H1 (cell line): ENCODE measurements at regions not wholly inside any gene's neighbourhood (a gene's known extent, or its start where the extent isn't known, plus 50 kb on each side); places are given as distances from the start of the nearest gene placed in this dataset.

Experiments
- SAP30 ChIP-seq: fragments of 300-600 bp; sonication (generic); IDR thresholded peaks from 2 replicates; pipeline ENCODE4 v1.7.1; 2012; ENCODE audit warnings: low read length, moderate library complexity, mild to moderate bottlenecking, inconsistent platforms; ENCODE audit not compliant: insufficient read depth, insufficient replicate concordance
- SRF ChIP-seq: IDR thresholded peaks from 2 replicates; pipeline ENCODE4 v1.6.1; 2011; ENCODE audit warnings: mild to moderate bottlenecking, low read depth, low read length, moderate library complexity
- TAF7 ChIP-seq: optimal IDR thresholded peaks from 2 replicates; pipeline ENCODE3; 2011; ENCODE audit warnings: low read depth, mild to moderate bottlenecking, inconsistent platforms, low read length, moderate library complexity, borderline replicate concordance
- TF ChIP-seq, protein P1 (sequence below): fragments of 300-600 bp; sonication (generic); IDR thresholded peaks from 2 replicates; pipeline ENCODE4 v1.7.1; 2012; ENCODE audit warnings: low read length, moderate library complexity, mild to moderate bottlenecking, inconsistent platforms; ENCODE audit not compliant: insufficient replicate concordance

DNA sequence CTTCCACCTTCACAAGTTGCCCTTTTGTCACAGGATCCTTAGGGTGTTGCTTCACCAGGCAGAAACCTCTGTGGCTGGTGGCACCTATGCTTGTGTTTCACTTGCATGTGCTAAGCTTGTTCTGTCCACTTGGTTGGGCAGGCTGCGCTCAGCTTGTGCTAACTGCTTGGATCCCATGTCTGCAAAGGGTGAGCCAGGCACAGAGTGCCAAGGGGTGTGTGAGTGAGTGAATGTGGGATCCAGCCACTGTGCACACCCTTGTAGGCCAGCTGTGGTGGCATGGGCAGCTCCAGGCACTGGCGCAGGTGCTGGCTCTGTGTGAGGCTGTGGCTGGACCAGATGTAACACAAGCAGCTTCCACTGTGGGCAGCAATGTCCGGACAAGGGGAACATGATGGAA is 728.7 kb upstream of the ROBO1 start (continued):
- TF ChIP-seq, protein P1, sequence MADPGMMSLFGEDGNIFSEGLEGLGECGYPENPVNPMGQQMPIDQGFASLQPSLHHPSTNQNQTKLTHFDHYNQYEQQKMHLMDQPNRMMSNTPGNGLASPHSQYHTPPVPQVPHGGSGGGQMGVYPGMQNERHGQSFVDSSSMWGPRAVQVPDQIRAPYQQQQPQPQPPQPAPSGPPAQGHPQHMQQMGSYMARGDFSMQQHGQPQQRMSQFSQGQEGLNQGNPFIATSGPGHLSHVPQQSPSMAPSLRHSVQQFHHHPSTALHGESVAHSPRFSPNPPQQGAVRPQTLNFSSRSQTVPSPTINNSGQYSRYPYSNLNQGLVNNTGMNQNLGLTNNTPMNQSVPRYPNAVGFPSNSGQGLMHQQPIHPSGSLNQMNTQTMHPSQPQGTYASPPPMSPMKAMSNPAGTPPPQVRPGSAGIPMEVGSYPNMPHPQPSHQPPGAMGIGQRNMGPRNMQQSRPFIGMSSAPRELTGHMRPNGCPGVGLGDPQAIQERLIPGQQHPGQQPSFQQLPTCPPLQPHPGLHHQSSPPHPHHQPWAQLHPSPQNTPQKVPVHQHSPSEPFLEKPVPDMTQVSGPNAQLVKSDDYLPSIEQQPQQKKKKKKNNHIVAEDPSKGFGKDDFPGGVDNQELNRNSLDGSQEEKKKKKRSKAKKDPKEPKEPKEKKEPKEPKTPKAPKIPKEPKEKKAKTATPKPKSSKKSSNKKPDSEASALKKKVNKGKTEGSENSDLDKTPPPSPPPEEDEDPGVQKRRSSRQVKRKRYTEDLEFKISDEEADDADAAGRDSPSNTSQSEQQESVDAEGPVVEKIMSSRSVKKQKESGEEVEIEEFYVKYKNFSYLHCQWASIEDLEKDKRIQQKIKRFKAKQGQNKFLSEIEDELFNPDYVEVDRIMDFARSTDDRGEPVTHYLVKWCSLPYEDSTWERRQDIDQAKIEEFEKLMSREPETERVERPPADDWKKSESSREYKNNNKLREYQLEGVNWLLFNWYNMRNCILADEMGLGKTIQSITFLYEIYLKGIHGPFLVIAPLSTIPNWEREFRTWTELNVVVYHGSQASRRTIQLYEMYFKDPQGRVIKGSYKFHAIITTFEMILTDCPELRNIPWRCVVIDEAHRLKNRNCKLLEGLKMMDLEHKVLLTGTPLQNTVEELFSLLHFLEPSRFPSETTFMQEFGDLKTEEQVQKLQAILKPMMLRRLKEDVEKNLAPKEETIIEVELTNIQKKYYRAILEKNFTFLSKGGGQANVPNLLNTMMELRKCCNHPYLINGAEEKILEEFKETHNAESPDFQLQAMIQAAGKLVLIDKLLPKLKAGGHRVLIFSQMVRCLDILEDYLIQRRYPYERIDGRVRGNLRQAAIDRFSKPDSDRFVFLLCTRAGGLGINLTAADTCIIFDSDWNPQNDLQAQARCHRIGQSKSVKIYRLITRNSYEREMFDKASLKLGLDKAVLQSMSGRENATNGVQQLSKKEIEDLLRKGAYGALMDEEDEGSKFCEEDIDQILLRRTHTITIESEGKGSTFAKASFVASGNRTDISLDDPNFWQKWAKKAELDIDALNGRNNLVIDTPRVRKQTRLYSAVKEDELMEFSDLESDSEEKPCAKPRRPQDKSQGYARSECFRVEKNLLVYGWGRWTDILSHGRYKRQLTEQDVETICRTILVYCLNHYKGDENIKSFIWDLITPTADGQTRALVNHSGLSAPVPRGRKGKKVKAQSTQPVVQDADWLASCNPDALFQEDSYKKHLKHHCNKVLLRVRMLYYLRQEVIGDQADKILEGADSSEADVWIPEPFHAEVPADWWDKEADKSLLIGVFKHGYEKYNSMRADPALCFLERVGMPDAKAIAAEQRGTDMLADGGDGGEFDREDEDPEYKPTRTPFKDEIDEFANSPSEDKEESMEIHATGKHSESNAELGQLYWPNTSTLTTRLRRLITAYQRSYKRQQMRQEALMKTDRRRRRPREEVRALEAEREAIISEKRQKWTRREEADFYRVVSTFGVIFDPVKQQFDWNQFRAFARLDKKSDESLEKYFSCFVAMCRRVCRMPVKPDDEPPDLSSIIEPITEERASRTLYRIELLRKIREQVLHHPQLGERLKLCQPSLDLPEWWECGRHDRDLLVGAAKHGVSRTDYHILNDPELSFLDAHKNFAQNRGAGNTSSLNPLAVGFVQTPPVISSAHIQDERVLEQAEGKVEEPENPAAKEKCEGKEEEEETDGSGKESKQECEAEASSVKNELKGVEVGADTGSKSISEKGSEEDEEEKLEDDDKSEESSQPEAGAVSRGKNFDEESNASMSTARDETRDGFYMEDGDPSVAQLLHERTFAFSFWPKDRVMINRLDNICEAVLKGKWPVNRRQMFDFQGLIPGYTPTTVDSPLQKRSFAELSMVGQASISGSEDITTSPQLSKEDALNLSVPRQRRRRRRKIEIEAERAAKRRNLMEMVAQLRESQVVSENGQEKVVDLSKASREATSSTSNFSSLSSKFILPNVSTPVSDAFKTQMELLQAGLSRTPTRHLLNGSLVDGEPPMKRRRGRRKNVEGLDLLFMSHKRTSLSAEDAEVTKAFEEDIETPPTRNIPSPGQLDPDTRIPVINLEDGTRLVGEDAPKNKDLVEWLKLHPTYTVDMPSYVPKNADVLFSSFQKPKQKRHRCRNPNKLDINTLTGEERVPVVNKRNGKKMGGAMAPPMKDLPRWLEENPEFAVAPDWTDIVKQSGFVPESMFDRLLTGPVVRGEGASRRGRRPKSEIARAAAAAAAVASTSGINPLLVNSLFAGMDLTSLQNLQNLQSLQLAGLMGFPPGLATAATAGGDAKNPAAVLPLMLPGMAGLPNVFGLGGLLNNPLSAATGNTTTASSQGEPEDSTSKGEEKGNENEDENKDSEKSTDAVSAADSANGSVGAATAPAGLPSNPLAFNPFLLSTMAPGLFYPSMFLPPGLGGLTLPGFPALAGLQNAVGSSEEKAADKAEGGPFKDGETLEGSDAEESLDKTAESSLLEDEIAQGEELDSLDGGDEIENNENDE, result no peak
- TF ChIP-seq TAF7, result no peak
- TF ChIP-seq SRF, result no peak
- TF ChIP-seq SAP30, result no peak
